HG02885 (cell line): ENCODE measurements at regions not wholly inside any gene's neighbourhood (a gene's known extent, or its start where the extent isn't known, plus 50 kb on each side); places are given as distances from the start of the nearest gene placed in this dataset.

ENCODE experiments used
- ATAC-seq: cut with Tn5 transposase; IDR thresholded peaks from one replicate; pipeline ENCODE4 v1.9.1; 2021; ENCODE audit warnings: mild to moderate bottlenecking; ENCODE audit not compliant: unreplicated experiment, poor library complexity

- no peak for ATAC-seq
Measured at GRCh38 chr10:113317489-113317888, 235.4 kb upstream of the HABP2 start.

GRCh38 chr10:113319479-113319878 lies 233.4 kb upstream of the HABP2 start:
- no peak for ATAC-seq

GRCh38 chr10:113320211-113320610 lies 232.6 kb upstream of the HABP2 start:
- no peak for ATAC-seq

GRCh38 chr10:113320987-113321386 lies 231.9 kb upstream of the HABP2 start:
- no peak for ATAC-seq

GRCh38 chr10:113322843-113323242 lies 230.0 kb upstream of the HABP2 start:
- ATAC-seq, result no peak

- no peak for ATAC-seq
Measured at GRCh38 chr10:113323985-113324384, 228.9 kb upstream of the HABP2 start.

GRCh38 chr10:113326160-113327111 lies 226.4 kb upstream of the HABP2 start:
- peak; percentile 87 for ATAC-seq

GRCh38 chr10:113329121-113329596 lies 223.7 kb upstream of the HABP2 start:
- ATAC-seq, result no peak

- ATAC-seq, result no peak
Measured at GRCh38 chr10:113331961-113332360, 220.9 kb upstream of the HABP2 start.

- ATAC-seq, result no peak
Measured at GRCh38 chr10:113333313-113333712, 219.5 kb upstream of the HABP2 start.

GRCh38 chr10:113335592-113335991 lies 217.3 kb upstream of the HABP2 start:
- ATAC-seq, result no peak

GRCh38 chr10:113336549-113337130 lies 216.2 kb upstream of the HABP2 start:
- no peak for ATAC-seq

- ATAC-seq, result no peak
Measured at GRCh38 chr10:113337142-113337541, 215.7 kb upstream of the HABP2 start.

GRCh38 chr10:113339121-113339520 lies 213.7 kb upstream of the HABP2 start:
- ATAC-seq, result no peak

GRCh38 chr10:113340282-113340681 lies 212.6 kb upstream of the HABP2 start:
- no peak for ATAC-seq

- ATAC-seq, result no peak
Measured at GRCh38 chr10:113341138-113341537, 211.7 kb upstream of the HABP2 start.

GRCh38 chr10:113345826-113346624 lies 206.8 kb upstream of the HABP2 start:
- ATAC-seq, result no peak

- no peak for ATAC-seq
Measured at GRCh38 chr10:113347508-113347907, 205.3 kb upstream of the HABP2 start.

GRCh38 chr10:113348694-113349093 lies 204.2 kb upstream of the HABP2 start:
- no peak for ATAC-seq

- ATAC-seq, result no peak
Measured at GRCh38 chr10:113350311-113351040, 202.4 kb upstream of the HABP2 start.
